H1 (cell line): ENCODE measurements at regions not wholly inside any gene's neighbourhood (a gene's known extent, or its start where the extent isn't known, plus 50 kb on each side); places are given as distances from the start of the nearest gene placed in this dataset.

Experiments
- CTCF ChIA-PET: fragments of 300-600 bp; sonication (Branson Sonifier 250); formaldehyde crosslinking; loops from one replicate; lab custom pipeline; 2021; ENCODE audit not compliant: partially characterized antibody; lab: Charles Lee
- POLR2A ChIA-PET: fragments of 300-600 bp; sonication (Branson Sonifier 250); formaldehyde crosslinking; loops from one replicate; lab custom pipeline; 2021; ENCODE audit warnings: inconsistent platforms; ENCODE audit not compliant: partially characterized antibody; lab: Charles Lee
- DNase-seq, 2 experiments: peaks; one replicate each; pipeline versions ENCODE4 v3.0.0 to v3.0.0-alpha.2; 2010 to 2022; ENCODE audit warnings: low spot score in 2 of 2, low read depth in 1 of 2, mixed read lengths in 1 of 2
- FAIRE-seq: peaks from 2 replicates; lab custom pipeline; 2011; peaks lifted over from hg19 to GRCh38; lab: Jason Lieb, UNC
- H2AFZ ChIP-seq: 2 replicates; pipeline ENCODE4 v1.8.1; 2012; ENCODE audit warnings: low read length, inconsistent platforms
- H2AK5ac ChIP-seq: 2 replicates; pipeline ENCODE4 v1.6.1; 2013; ENCODE audit warnings: low read depth, low read length
- H2BK120ac ChIP-seq: replicated peaks from 2 replicates; pipeline ENCODE3; 2013; ENCODE audit warnings: low read depth, low read length, inconsistent platforms
- H2BK12ac ChIP-seq: 2 replicates; pipeline ENCODE4 v1.6.1; 2013; ENCODE audit warnings: low read depth, low read length
- H2BK15ac ChIP-seq: 2 replicates; pipeline ENCODE4 v1.6.1; 2013; ENCODE audit warnings: low read length
- H2BK20ac ChIP-seq: 2 replicates; pipeline ENCODE4 v1.6.1; 2013; ENCODE audit warnings: low read length
- H2BK5ac ChIP-seq: 2 replicates; pipeline ENCODE4 v1.6.1; 2013; ENCODE audit warnings: low read depth, low read length
- H3K14ac ChIP-seq: 2 replicates; pipeline ENCODE4 v1.6.1; 2013; ENCODE audit warnings: inconsistent platforms; ENCODE audit not compliant: insufficient read length
- H3K18ac ChIP-seq: 2 replicates; pipeline ENCODE4 v1.6.1; 2013; ENCODE audit warnings: low read length; ENCODE audit errors: extremely low read depth
- H3K23ac ChIP-seq: 2 replicates; pipeline ENCODE4 v1.6.1; 2013; ENCODE audit warnings: inconsistent platforms; ENCODE audit not compliant: insufficient read length
- H3K23me2 ChIP-seq: 2 replicates; pipeline ENCODE4 v1.6.1; 2013; ENCODE audit warnings: low read depth, low read length
- H3K27ac ChIP-seq: 2 replicates; pipeline ENCODE4 v1.6.1; 2011; ENCODE audit warnings: low read depth, low read length, inconsistent platforms
- H3K27me3 ChIP-seq, 4 experiments: replicated peaks in 1 of 4; 1 replicate in 1 of 4; 2 replicates in 3 of 4; pipeline versions ENCODE4 v1.6.1 to v1.8.1; 2011 to 2013; ENCODE audit warnings: low read length in 3 of 4, mild to moderate bottlenecking in 3 of 4, inconsistent platforms in 2 of 4, mixed read lengths in 2 of 4, moderate library complexity in 1 of 4; ENCODE audit not compliant: control insufficient read depth in 3 of 4, insufficient read depth in 3 of 4; ENCODE audit errors: extremely low read depth in 1 of 4
- H3K36me3 ChIP-seq, 4 experiments: 2 replicates each; pipeline versions ENCODE4 v1.6.1 to v1.8.1; 2011 to 2013; ENCODE audit warnings: mild to moderate bottlenecking in 4 of 4, low read length in 3 of 4, moderate library complexity in 2 of 4, control low read depth in 1 of 4, inconsistent platforms in 1 of 4; ENCODE audit not compliant: insufficient read depth in 4 of 4, control insufficient read depth in 2 of 4
- H3K4ac ChIP-seq: replicated peaks from 2 replicates; pipeline ENCODE3; 2013; ENCODE audit warnings: low read length, low read depth, mixed read lengths, inconsistent platforms; ENCODE audit not compliant: insufficient read length
- H3K4me1 ChIP-seq, 4 experiments: replicated peaks in 1 of 4; 1 replicate in 1 of 4; 2 replicates in 3 of 4; pipeline versions ENCODE4 v1.6.1 to v1.8.1; 2011 to 2013; ENCODE audit warnings: low read length in 3 of 4, inconsistent platforms in 2 of 4, mixed read lengths in 1 of 4; ENCODE audit not compliant: insufficient read depth in 4 of 4, control insufficient read depth in 3 of 4
- H3K4me2 ChIP-seq, 2 experiments: 2 replicates each; pipeline versions ENCODE4 v1.6.1 to v1.8.1; 2011 to 2013; ENCODE audit warnings: low read depth in 2 of 2, low read length in 2 of 2, control low read depth in 1 of 2, inconsistent platforms in 1 of 2, mild to moderate bottlenecking in 1 of 2; ENCODE audit not compliant: insufficient read depth in 1 of 2
- H3K4me3 ChIP-seq, 4 experiments: fragments of 200-600, 300-600 bp in 1 of 4; sonication (generic), shearing (Covaris generic), sonication (Bioruptor Twin) in 1 of 4; 2 replicates each; pipeline versions ENCODE4 v1.5.1 to v1.8.1; 2011 to 2016; ENCODE audit warnings: low read length in 4 of 4, low read depth in 3 of 4, control low read depth in 2 of 4, inconsistent platforms in 2 of 4, mild to moderate bottlenecking in 2 of 4, mixed read lengths in 1 of 4, moderate library complexity in 1 of 4; ENCODE audit not compliant: insufficient read depth in 2 of 4; ENCODE audit errors: extremely low read depth in 1 of 4
- H3K56ac ChIP-seq: replicated peaks from 2 replicates; pipeline ENCODE3; 2013; ENCODE audit warnings: low read depth, mild to moderate bottlenecking, mixed read lengths, low read length, inconsistent platforms; ENCODE audit not compliant: insufficient read length
- H3K79me1 ChIP-seq: 2 replicates; pipeline ENCODE4 v1.6.1; 2013; ENCODE audit warnings: low read depth, low read length, control low read depth
- H3K79me2 ChIP-seq, 2 experiments: 2 replicates each; pipeline versions ENCODE4 v1.6.1 to v1.8.1; 2012 to 2013; ENCODE audit warnings: low read length in 2 of 2, mild to moderate bottlenecking in 2 of 2, inconsistent platforms in 1 of 2; ENCODE audit not compliant: insufficient read depth in 2 of 2, control insufficient read depth in 1 of 2
- H3K9ac ChIP-seq, 4 experiments: replicated peaks in 1 of 4; 1 replicate in 1 of 4; 2 replicates in 3 of 4; pipeline versions ENCODE4 v1.6.1 to v1.8.1; 2011 to 2013; ENCODE audit warnings: low read depth in 3 of 4, low read length in 3 of 4, control low read depth in 2 of 4, mild to moderate bottlenecking in 2 of 4, moderate library complexity in 2 of 4, inconsistent platforms in 1 of 4; ENCODE audit errors: extremely low read depth in 1 of 4
- H3K9me3 ChIP-seq, 2 experiments: 2 replicates each; pipeline versions ENCODE4 v1.6.1 to v1.8.1; 2012 to 2013; ENCODE audit warnings: mild to moderate bottlenecking in 2 of 2, moderate library complexity in 2 of 2, control low read depth in 1 of 2, inconsistent platforms in 1 of 2, low read depth in 1 of 2, low read length in 1 of 2, mixed read lengths in 1 of 2; ENCODE audit not compliant: insufficient read depth in 2 of 2
- H4K20me1 ChIP-seq, 2 experiments: replicated peaks in 1 of 2; 2 replicates each; pipeline versions ENCODE3 to v1.8.1; 2011 to 2013; ENCODE audit warnings: inconsistent platforms in 2 of 2, low read length in 2 of 2, mild to moderate bottlenecking in 1 of 2; ENCODE audit not compliant: insufficient read depth in 2 of 2, control insufficient read depth in 1 of 2
- H4K5ac ChIP-seq: 2 replicates; pipeline ENCODE4 v1.6.1; 2013; ENCODE audit warnings: low read length, low read depth, mixed read lengths, inconsistent platforms; ENCODE audit not compliant: insufficient read length
- H4K8ac ChIP-seq: 2 replicates; pipeline ENCODE4 v1.8.0; 2013; ENCODE audit warnings: mild to moderate bottlenecking, moderate library complexity, low read length, inconsistent platforms; ENCODE audit not compliant: insufficient read depth; ENCODE audit errors: extremely low read depth
- H4K91ac ChIP-seq: replicated peaks from 2 replicates; pipeline ENCODE3; 2013; ENCODE audit warnings: low read length, mixed read lengths, inconsistent platforms; ENCODE audit not compliant: insufficient read length
- FOSL1 ChIP-seq: IDR thresholded peaks from 2 replicates; pipeline ENCODE4 v1.6.1; 2011; ENCODE audit warnings: mild to moderate bottlenecking, low read depth, low read length, moderate library complexity; ENCODE audit not compliant: insufficient read depth
- KDM1A ChIP-seq: fragments of 200-600, 300-600 bp; sonication (generic); IDR thresholded peaks from 2 replicates; pipeline ENCODE4 v1.7.1; 2016; ENCODE audit warnings: mild to moderate bottlenecking, low read length, borderline replicate concordance

DNA sequence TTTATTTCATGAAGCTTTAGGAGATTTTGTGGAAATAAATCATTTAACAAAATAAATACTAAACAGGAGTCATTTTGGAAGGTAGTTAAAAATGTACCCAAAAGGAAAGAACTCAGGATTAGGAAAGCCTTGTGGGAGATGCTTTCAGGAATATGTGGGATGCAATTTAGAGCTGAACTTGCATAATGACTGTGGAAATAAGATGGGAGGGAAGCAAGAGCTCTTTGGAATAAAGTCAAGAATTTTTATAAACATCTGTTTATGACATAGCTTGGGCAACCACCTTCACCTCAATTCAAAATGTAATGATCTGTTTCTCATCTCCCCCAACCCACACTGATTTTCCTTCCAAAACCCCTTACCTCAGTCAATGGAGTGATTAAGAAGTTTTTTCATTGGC, 623.8 kb downstream of the FAT4 start:
- ChIA-PET POLR2A (no interaction called here), CTCF (interaction anchor here (0.6 kb wide), 1 partner anchor 253 kb away, joined by 3 read pairs; no protein-coding TSS in a partner anchor)
- Histone ChIP-seq H3K4me1 (no peaks in the 10 kb centered on the region), H3K56ac (no peak overlapping the region), H3K79me1 (no peaks in the 10 kb centered on the region), H3K9me3 (no peaks in the 10 kb centered on the region), H2BK12ac (no peak overlapping the region), H4K8ac (no peak overlapping the region), H3K4me2 (no peak overlapping the region), H2BK15ac (no peak overlapping the region), H3K23me2 (no peaks in the 10 kb centered on the region), H3K18ac (no peak overlapping the region), H3K23ac (no peak overlapping the region), H2BK120ac (no peak overlapping the region), H2AK5ac (no peak overlapping the region), H3K27ac (no peak overlapping the region), H3K4me3 (no peak overlapping the region), H3K4ac (no peak overlapping the region), H2AFZ (no peak overlapping the region), H3K27me3 (no peaks in the 10 kb centered on the region), H3K36me3 (no peaks in the 10 kb centered on the region), H2BK20ac (no peak overlapping the region), H3K79me2 (no peaks in the 10 kb centered on the region), H3K9ac (no peak overlapping the region), H4K20me1 (no peaks in the 10 kb centered on the region), H3K14ac (no peak overlapping the region), H4K5ac (no peak overlapping the region), H2BK5ac (no peak overlapping the region), H4K91ac (no peak overlapping the region)
- TF ChIP-seq KDM1A = no peak
- TF ChIP-seq FOSL1 = no peak
- no peak for FAIRE-seq
- DNase-seq = no peak
